HG02678 (cell line): ENCODE measurements at regions not wholly inside any gene's neighbourhood (a gene's known extent, or its start where the extent isn't known, plus 50 kb on each side); places are given as distances from the start of the nearest gene placed in this dataset.
"Not testable (repeated sequence)": the region's sequence is repeated elsewhere in the genome, so short reads cannot be mapped to it uniquely, and the experiment has no call there.

Experiments used
- ATAC-seq: cut with Tn5 transposase; IDR thresholded peaks from one replicate; pipeline ENCODE4 v1.9.1; 2021; ENCODE audit warnings: mild to moderate bottlenecking, moderate library complexity; ENCODE audit not compliant: unreplicated experiment

DNA sequence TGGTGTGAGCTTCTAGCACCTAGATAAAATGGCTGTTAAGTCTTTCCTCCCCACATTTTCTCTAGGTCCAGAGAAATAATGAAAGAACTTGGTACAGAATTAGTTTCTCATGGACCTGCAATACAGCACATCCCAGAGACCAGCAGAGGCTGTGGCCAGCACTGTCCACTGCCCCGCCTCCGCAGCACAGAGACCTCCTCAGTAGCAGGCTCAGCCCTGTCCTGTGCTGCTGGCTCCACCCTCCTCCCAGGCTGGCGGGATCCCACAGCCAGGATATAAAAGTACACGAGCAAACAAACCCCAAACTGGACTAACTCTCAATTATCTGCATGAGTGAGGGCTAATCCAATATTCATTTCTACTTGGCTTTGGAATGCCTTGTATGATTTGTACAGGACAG is 401.5 kb downstream of the RPS6KC1 start:
- no peak for ATAC-seq

DNA sequence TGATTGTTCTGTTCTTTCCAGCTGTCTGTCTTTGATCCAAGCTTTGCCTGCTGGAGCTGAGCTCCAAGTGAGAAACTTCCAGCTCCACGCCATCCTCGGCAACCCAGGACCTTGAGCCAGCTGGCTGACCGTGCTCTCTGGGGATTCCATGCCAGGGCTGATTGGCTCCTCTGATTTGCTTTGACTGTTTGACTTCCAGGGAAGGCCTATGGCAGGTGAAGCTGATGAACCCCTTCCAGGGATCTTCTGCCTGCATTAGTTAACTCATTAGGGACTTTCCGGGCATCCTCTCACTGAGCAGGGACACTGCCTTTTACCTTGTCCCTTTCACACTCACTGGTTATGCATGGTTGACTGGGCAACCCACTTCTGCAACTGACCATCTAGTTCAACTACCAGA is 406.1 kb downstream of the RPS6KC1 start:
- ATAC-seq, result no peak

DNA sequence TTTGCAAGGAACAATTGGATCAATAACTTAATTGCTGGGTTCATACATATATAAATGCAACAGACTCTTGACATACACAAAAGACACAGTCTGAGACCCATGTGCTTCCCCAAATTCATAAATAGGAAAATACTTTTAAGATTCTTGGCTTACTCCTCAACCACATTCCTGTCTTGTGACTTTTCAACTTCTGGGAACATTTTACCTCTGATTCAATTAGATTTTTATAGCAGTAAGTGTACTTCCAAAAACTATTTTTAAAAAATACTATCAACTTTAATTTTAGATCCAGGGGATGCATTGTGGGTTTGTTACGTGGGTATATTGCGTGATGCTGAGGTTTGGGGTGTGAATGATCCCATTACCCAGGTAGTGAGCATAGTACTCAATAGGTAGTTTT is 406.7 kb downstream of the RPS6KC1 start:
- ATAC-seq, result no peak

GRCh38 chr1:213462374-213462773 is 411.3 kb downstream of the RPS6KC1 start:
- not testable (repeated sequence) for ATAC-seq

DNA sequence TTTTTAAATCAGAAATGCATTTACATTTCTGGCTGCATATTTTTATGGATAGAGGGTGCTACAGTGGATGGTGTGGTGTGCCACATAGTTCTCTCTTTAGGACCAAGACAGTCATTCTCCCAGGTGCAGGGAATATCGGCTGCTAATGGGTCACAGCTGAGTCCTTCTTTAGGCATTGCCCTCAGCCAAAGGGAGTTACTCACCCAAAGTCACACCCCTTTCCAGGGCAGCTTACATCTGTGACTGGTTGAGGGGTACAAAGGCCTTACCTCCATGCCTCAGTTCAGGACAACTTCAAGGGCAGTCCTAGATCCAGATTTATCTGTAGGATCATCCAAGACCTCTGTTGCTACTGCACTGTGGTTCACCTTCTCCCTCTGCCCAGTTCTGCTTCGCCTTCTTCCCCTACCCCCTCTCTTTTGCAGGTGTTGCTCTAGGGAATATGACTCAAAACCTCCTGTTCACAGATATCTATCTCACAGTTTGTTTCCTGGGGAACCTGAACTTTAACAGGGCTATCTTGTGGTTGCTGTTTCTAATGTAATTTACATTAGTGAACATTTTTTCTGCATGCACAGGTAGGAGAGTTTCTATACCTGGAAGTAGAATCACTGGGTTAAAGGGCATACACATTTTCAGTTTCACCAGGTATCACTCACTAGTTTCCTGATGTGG is 413.9 kb downstream of the RPS6KC1 start:
- ATAC-seq, result no peak

DNA sequence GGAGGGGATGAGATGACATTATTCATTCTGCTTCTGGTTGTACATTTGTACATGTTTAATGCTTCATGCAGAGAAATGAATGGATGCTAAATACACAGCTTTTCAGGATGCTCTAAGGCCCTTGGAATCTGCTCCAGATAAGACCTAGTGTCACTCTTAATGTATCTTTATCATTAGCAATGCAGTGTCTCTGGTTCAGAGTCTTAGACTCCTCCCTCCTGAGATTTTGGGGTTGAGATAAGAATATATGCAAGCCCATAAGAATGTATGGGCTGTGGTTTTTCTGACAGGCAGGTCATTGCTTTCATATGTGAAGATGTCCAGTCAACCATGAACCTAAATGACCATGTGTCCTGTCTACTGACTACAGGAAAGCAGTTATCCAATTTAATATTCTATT is 415.5 kb downstream of the RPS6KC1 start:
- ATAC-seq, result no peak

GRCh38 chr1:213474054-213474453 is 423.0 kb downstream of the RPS6KC1 start:
- no peak for ATAC-seq

GRCh38 chr1:213481395-213481794 is 430.4 kb downstream of the RPS6KC1 start:
- no peak for ATAC-seq

- ATAC-seq, result no peak
These were observed 433.3 kb downstream of the RPS6KC1 start for GRCh38 chr1:213484333-213484732.

- ATAC-seq, result no peak
These were observed 433.7 kb downstream of the RPS6KC1 start for GRCh38 chr1:213484758-213485157.

GRCh38 chr1:213486488-213486887 is 435.4 kb downstream of the RPS6KC1 start:
- no peak for ATAC-seq

DNA sequence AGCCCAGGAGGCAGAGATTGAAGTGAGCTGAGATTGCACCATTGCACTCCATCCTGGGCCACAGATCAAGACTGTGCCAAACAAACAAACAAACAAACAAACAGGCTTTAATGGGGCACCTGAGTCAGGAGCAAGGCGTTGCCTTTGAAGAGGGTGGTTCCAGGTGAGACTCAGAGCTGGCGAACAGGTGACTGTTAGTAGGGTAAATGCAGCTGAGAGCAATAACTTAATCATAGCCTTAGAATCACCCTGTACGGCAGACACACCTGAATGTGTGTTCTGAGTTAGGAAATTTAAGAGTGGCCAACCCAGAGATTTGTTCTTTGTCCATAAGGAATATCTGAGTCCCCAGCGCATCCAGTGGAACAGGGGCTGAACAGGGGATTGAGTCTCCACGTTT is 440.4 kb downstream of the RPS6KC1 start:
- ATAC-seq, result no peak

DNA sequence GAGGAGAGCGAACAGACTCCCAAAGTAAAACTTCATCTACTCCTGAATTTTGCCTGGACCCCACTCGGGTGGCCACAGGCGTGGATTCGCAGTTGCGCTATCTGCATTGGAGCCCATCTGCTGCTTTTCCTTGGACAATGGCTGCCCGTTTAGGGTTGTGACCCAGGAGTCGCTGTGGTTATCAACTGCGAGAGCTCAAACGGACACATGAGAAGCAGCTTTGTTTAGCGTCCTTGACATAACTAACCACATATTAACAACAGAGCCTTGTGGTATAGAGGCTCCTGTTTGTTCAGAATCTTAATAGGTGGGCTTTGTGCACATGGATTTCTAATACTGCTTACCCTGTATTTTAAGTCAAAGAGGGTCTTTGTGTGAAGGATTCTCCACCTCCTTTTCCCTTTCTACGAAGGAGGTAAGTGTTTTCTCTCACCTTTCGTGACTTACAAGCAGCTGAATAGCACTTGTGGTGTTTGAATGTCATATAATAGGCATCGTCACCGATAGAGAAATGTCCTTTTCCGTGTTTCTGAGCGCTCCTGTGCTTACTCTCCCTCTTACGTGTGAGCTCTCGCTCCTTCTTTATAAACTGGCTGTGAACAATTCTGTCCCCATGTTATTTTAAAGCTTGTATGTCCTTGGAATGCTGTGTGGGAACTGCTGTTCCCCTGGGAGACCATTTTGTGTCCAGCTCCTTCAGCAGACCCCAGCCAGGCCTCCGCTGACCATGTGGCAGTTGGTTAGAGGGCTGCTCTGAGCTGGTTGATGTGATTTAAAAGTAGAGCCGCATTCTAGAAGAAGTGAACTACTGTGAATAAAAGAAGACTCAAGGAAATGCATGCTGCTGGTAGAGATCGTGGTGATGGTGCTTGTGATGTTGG is 441.4 kb downstream of the RPS6KC1 start:
- no peak for ATAC-seq

- no peak for ATAC-seq
These were observed 448.4 kb downstream of the RPS6KC1 start for GRCh38 chr1:213499444-213499843.

DNA sequence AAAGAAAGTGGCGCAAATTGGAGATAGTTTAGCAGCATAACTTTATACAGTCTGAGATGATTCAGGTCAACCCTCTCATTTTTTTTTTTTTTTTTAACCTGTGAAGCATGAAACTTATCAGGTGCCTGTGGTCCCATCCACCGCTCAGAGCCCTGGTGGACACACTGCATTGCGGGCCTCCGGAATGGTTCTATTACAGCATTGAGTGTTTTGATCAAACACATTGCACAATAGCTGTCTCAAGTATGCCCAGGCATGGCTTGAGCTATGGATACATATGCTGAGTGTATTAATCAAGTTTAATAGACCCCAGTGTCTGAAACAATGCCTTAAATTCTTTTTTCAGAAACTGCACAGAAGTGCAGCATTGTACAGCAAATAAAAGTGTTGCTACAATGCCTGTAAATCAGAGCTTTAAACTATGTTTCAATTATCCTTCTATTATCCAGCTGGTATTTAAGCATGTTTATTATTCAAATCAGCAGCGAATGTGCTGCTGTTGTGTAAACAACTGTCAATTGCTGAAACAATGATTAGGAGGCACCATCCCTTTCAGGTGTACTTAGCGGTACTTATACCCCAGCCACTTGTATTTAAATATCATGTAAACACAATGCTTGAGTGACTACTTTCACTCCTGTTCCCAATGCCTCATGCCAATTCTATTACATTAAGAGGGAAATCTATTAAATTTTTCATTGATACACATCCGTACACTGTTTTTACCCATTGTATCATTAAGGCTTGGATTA is 456.6 kb downstream of the RPS6KC1 start:
- no peak for ATAC-seq

- no peak for ATAC-seq
These were observed 460.1 kb downstream of the RPS6KC1 start for GRCh38 chr1:213511173-213511572.

DNA sequence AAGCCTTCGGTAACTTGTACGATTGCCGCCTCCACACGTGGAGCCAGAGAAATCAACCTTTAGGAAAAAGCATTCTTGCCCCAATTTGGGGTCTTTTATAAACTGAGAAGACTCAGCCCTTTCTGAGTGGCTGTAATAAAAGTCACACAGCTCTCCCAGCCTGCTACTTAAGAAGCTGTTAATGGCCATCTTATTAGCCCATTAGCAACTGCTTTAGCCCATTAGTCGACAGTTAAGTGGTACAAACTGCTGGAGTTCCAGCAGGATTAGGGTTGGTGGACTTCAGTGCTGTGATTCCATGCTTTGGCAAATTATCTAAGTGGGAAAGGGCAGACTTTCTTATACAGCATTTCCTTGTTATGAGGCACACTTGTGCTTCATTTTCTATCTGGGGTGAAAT is 461.3 kb downstream of the RPS6KC1 start:
- ATAC-seq, result no peak

DNA sequence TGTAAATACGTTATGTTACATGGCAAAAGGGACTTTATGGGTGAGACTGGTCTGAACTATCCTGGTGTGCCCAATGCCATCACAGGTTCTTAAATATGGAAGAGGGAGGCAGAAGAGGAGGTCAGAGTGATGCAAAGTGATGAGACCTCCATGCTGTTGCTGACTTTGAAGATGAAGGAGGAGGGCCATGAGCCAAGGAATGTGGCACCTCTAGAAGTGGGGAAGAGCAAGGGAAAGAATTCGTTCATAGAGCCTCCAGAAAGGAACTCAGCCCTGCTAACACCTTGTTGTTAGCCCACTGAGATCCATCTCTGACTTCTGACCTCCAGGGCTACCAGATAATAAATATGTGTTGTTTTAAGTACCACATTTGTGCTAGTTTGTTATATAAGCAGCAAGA is 462.0 kb downstream of the RPS6KC1 start:
- ATAC-seq, result no peak

GRCh38 chr1:213514408-213515179 is 463.6 kb downstream of the RPS6KC1 start:
- not testable (repeated sequence) for ATAC-seq

- ATAC-seq, result no peak
These were observed 468.1 kb downstream of the RPS6KC1 start for GRCh38 chr1:213519098-213519497.

- ATAC-seq, result no peak
These were observed 466.6 kb upstream of the PROX1 start for GRCh38 chr1:213521206-213521605.
